Adrenal gland (tissue), 9 donors: ENCODE measurements at regions not wholly inside any gene's neighbourhood (a gene's known extent, or its start where the extent isn't known, plus 50 kb on each side); places are given as distances from the start of the nearest gene placed in this dataset.
"Not testable (repeated sequence)": the region's sequence is repeated elsewhere in the genome, so short reads cannot be mapped to it uniquely, and the experiment has no call there.

ENCODE experiments used
- DNase-seq, 7 donors: peaks; one replicate each; pipeline ENCODE4 v3.0.0-alpha.2; 2019 to 2020
- H3K27ac ChIP-seq, 5 donors: fragments of 200-600 bp; sonication (generic) in 4 of 5; 1 replicate in 3 of 5; 2 replicates in 2 of 5; pipeline versions ENCODE4 v1.5.1 to v1.8.0; 2016 to 2020; ENCODE audit warnings: mild to moderate bottlenecking in 1 of 5
- H3K27me3 ChIP-seq: fragments of 200-600 bp; 2 replicates; pipeline ENCODE4 v1.8.0; 2021
- H3K36me3 ChIP-seq, 2 donors: fragments of 200-600 bp; replicated peaks in 1 of 2; 1 replicate in 1 of 2; 2 replicates in 1 of 2; pipeline versions ENCODE4 v1.5.1 to v1.8.0; 2018 to 2022
- H3K4me1 ChIP-seq, 2 donors: fragments of 200-600 bp; replicated peaks in 1 of 2; 1 replicate in 1 of 2; 2 replicates in 1 of 2; pipeline versions ENCODE4 v1.5.1 to v1.8.0; 2018 to 2021
- H3K4me3 ChIP-seq, 4 donors: fragments of 200-600 bp; sonication (generic) in 3 of 4; one replicate each; pipeline ENCODE4 v1.5.1; 2016 to 2018
- H3K9me3 ChIP-seq, 3 donors: fragments of 200-600 bp; sonication (generic) in 1 of 3; replicated peaks in 1 of 3; 1 replicate in 2 of 3; 2 replicates in 1 of 3; pipeline versions ENCODE4 v1.5.1 to v1.8.0; 2016 to 2021
- POLR2A ChIP-seq, 2 donors: fragments of 450-650 bp; IDR thresholded peaks; one replicate each; pipeline ENCODE4 v1.6.1; 2017; ENCODE audit warnings: antibody characterized with exemption in 2 of 2, mild to moderate bottlenecking in 2 of 2, moderate library complexity in 1 of 2
- WGBS, 4 donors: extraction: QIAGEN DNeasy Blood & Tissue Kit in 2 of 4; methylation state at CpG; one replicate each; pipeline versions ENCODE4 v1.1.5 to v1.1.7; 2013 to 2017; 5-methylcytosine and 5-hydroxymethylcytosine counted together
- intact Hi-C, 2 donors: fragments of 100-400 bp; cut with DNase I; formaldehyde crosslinking; loops; one replicate each; pipeline versions ENCODE4 v1.14.1 to v1.15.0; 2022 to 2023
- TF ChIP-seq, protein P1 (sequence below), 6 experiments: fragments of 450-650 bp in 4 of 6; fragments of 200-600 bp in 2 of 6; sonication (generic) in 1 of 6; IDR thresholded peaks; 1 replicate in 5 of 6; 2 replicates in 1 of 6; pipeline versions ENCODE4 v1.5.1 to v1.8.0; 2016 to 2021; ENCODE audit warnings: antibody characterized with exemption in 6 of 6, mild to moderate bottlenecking in 2 of 6, moderate library complexity in 1 of 6
- donor health status: healthy with polysubstance abuse.
- donor health status: Bipolar disorder and iron deficiency.
- donor health status: DM: yes; HTN: yes; CAD: no.
- donor health status: DM: no; HTN: no; CAD: no.
- donor health status: DM: no; HTN: no; CAD: no.

DNA sequence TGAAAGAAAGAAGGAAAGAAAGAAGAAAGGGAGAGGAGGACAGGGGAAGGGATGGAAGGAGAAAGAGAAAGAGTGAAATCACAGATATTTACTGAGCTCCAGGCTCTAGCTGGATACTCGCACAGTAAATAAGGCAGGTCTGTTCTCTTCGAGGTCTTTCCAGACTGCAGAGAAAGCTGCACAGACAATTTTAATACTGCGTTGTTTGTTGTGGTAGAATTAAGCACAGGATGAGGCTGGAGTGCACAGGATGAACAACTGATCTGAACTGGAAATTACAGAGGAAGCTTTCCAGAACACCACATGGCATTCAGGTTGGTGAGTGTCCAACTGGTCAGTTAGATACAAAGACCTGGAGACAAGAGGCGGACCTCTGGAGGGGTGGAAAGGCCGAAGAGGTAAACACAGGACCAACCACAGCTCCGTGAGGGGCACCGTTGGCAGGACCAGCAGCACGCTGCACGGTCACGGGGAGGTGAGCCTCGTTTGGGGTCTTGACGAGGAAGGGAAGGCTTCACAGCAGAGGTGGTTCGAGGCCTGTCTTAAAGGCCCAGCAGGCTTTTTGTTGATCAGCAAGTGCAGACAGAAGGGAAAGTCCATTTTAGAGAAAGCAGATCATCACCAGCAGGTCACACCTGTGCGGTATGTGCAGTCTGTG is 121.7 kb downstream of the ATP6V0E2 start:
- H3K4me1 ChIP-seq, H3K9me3 ChIP-seq, H3K27ac ChIP-seq, H3K36me3 ChIP-seq, H3K4me3 ChIP-seq, H3K27me3 ChIP-seq, intact Hi-C loops, DNase-seq: not testable (repeated sequence)
- WGBS, 4 donors, result 82 to 88% (median 85%) methylated on average over 13 of the region's 14 CpGs

GRCh38 chr7:150000780-150001599 is 127.2 kb downstream of the ATP6V0E2 start:
- TF ChIP-seq, protein P1, sequence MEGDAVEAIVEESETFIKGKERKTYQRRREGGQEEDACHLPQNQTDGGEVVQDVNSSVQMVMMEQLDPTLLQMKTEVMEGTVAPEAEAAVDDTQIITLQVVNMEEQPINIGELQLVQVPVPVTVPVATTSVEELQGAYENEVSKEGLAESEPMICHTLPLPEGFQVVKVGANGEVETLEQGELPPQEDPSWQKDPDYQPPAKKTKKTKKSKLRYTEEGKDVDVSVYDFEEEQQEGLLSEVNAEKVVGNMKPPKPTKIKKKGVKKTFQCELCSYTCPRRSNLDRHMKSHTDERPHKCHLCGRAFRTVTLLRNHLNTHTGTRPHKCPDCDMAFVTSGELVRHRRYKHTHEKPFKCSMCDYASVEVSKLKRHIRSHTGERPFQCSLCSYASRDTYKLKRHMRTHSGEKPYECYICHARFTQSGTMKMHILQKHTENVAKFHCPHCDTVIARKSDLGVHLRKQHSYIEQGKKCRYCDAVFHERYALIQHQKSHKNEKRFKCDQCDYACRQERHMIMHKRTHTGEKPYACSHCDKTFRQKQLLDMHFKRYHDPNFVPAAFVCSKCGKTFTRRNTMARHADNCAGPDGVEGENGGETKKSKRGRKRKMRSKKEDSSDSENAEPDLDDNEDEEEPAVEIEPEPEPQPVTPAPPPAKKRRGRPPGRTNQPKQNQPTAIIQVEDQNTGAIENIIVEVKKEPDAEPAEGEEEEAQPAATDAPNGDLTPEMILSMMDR (IDR thresholded peaks at IDR 0.05), result peak in 2 of 6 experiments; percentile 18
- DNase-seq, result peak in 4 of 7 donors; percentile 5 to 55 (median 23)
- H3K36me3 ChIP-seq, H3K9me3 ChIP-seq, H3K4me1 ChIP-seq, H3K4me3 ChIP-seq, H3K27ac ChIP-seq, H3K27me3 ChIP-seq, intact Hi-C loops: not testable (repeated sequence)
- 33 to 46% (median 41%) methylated on average over 16 to 21 of the region's 22 CpGs for whole genome bisulfite sequencing, 4 donors

- Histone ChIP-seq H3K27ac (no peak overlapping the region), H3K4me1 (no peaks in the 10 kb centered on the region), H3K4me3 (no peak overlapping the region), H3K27me3 (no peaks in the 10 kb centered on the region), H3K9me3 (no peaks in the 10 kb centered on the region), H3K36me3 (no peaks in the 10 kb centered on the region)
- WGBS, 4 donors, result 54 to 72% (median 65%) methylated on average over 4 of the region's 4 CpGs
- intact Hi-C loops, result no loop called here
- no peak for DNase-seq
- no peak for TF ChIP-seq POLR2A (IDR thresholded peaks at IDR 0.05)
- TF ChIP-seq, protein P1 (IDR thresholded peaks at IDR 0.05), result no peak
These were observed 129.6 kb downstream of the ATP6V0E2 start for GRCh38 chr7:150003304-150003810.

GRCh38 chr7:150003973-150004372 is 130.2 kb downstream of the ATP6V0E2 start:
- intact Hi-C loops, H3K27ac ChIP-seq, H3K4me3 ChIP-seq, H3K27me3 ChIP-seq, H3K9me3 ChIP-seq, DNase-seq, H3K4me1 ChIP-seq, H3K36me3 ChIP-seq: not testable (repeated sequence)
- 87 to 93% (median 92%) methylated on average over 2 of the region's 2 CpGs for WGBS, 4 donors

- H3K27ac ChIP-seq, H3K4me1 ChIP-seq, H3K27me3 ChIP-seq, H3K36me3 ChIP-seq, H3K4me3 ChIP-seq, intact Hi-C loops, H3K9me3 ChIP-seq, DNase-seq: not testable (repeated sequence)
- 93 to 97% (median 95%) methylated on average over 4 of the region's 4 CpGs for WGBS, 4 donors
These were observed 131.1 kb downstream of the ATP6V0E2 start for GRCh38 chr7:150004843-150005242.

DNA sequence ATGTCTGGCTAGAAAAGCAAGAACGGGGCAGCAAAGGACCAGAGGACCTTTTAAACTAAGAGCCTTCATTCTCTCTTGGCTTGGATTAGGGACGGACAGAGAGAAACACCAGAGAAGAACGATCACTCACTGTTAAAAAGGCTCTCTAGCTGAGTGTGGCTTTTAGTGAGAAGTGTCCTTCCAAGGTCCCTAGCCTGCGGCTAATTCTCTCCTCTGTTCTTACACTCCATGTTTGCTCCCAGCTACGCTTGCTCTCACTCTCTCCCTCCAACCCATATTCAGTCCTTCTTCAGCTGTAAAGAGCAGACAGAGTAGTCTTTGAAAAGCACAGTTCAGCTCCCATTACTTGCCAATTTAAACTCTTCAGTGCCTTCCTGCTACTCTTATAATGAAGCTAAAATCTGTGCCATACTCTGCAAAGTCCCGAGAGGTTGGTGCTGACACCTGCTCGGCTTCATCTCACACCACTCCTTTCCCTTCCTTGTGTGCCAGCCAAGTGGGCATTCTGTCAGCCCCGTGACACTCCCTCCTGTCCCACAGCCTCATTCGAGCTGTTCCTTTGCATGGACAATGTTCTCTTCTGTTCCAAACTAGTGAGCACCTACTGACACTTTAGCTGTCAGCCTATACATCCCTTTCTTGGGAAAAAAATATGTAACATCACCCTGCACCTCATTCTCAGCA is 136.0 kb downstream of the ATP6V0E2 start:
- H3K36me3 ChIP-seq, intact Hi-C loops, DNase-seq, H3K27ac ChIP-seq, H3K27me3 ChIP-seq, H3K4me3 ChIP-seq, H3K9me3 ChIP-seq, H3K4me1 ChIP-seq: not testable (repeated sequence)
- 83 to 97% (median 89%) methylated on average over 4 to 8 of the region's 9 CpGs for WGBS, 4 donors

- H3K27ac ChIP-seq, H3K4me3 ChIP-seq, H3K27me3 ChIP-seq, H3K4me1 ChIP-seq, H3K36me3 ChIP-seq, intact Hi-C loops, H3K9me3 ChIP-seq: not testable (repeated sequence)
- peak in 1 of 7 donors; percentile 7 for DNase-seq
- WGBS, 4 donors, result 72 to 85% (median 82%) methylated on average over 2 to 3 of the region's 3 CpGs
These were observed 143.0 kb downstream of the ATP6V0E2 start for GRCh38 chr7:150016651-150017189.

DNA sequence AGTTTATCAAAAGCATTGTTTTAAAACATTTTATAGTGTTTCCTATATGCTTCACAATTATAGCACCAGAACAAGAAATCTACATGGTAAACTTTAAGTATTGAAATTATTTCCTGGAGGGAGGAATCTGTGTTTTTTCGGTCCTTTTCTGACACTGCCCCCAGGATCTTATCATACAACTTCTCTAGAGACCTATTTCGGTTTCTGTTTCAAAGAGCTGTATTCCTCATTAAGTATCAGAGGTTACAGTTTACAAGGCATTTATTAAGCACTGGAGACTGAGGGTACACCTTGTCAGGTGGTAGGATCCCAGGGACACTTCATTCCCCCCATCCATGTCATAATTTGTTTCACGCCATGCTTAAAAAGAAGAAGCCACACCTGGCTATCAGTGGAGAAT is 146.4 kb downstream of the ATP6V0E2 start:
- WGBS, 4 donors, result 85 to 92% (median 90%) methylated on average over 3 of the region's 3 CpGs
- H3K4me3 ChIP-seq, H3K4me1 ChIP-seq, H3K27ac ChIP-seq, DNase-seq, H3K9me3 ChIP-seq, H3K36me3 ChIP-seq, intact Hi-C loops, H3K27me3 ChIP-seq: not testable (repeated sequence)
